ENCODE measurements at regions not wholly inside any gene's neighbourhood (a gene's known extent, or its start where the extent isn't known, plus 50 kb on each side); places are given as distances from the start of the nearest gene placed in this dataset.

DNA sequence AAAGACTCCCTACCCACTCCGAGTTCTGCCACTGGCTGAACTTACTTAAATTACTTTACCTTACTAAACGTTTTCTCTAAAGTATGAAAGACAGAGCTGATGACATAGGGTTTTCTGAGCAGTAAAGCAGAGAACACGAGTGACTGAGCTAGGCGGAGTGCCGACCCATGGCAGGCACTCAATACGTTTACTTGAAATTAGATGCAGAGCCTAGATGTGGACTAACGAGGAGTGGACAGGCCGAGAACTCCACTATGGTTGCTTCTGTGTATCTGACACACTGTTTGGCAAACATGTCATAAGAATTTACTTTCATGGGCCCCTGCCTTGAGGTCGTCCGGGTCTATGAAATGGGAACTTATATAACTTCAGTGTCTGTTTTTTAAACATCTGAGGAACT is 471.0 kb downstream of the STK39 start:
- TF ChIP-seq, protein P1, sequence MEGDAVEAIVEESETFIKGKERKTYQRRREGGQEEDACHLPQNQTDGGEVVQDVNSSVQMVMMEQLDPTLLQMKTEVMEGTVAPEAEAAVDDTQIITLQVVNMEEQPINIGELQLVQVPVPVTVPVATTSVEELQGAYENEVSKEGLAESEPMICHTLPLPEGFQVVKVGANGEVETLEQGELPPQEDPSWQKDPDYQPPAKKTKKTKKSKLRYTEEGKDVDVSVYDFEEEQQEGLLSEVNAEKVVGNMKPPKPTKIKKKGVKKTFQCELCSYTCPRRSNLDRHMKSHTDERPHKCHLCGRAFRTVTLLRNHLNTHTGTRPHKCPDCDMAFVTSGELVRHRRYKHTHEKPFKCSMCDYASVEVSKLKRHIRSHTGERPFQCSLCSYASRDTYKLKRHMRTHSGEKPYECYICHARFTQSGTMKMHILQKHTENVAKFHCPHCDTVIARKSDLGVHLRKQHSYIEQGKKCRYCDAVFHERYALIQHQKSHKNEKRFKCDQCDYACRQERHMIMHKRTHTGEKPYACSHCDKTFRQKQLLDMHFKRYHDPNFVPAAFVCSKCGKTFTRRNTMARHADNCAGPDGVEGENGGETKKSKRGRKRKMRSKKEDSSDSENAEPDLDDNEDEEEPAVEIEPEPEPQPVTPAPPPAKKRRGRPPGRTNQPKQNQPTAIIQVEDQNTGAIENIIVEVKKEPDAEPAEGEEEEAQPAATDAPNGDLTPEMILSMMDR (IDR thresholded peaks at IDR 0.05; ENCODE audit: low read length), result no peak
- no peak for TF ChIP-seq EZH2 (optimal IDR thresholded peaks at IDR 0.05; ENCODE audit: low read depth, low read length)

Measured in MM.1S (cell line).